ENCODE measurements at regions not wholly inside any gene's neighbourhood (a gene's known extent, or its start where the extent isn't known, plus 50 kb on each side); places are given as distances from the start of the nearest gene placed in this dataset.

DNA sequence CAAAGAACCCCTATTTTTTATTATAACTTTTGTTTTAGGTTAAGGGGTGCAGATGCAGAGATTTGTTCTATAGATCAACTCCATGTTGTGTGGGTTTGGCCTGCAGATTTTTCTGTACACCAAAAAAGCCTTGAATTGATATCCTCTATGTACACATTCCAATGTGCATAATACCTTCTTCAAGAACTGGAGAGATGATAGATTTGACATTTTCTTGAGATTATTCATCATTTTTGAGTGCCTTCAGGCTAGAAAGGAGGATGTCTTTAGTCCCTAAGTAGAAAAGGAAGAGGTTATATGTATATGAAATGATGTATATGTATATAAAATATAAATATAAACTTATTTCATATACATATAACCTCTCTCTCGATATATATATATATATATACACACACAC lies 1190.0 kb upstream of the ALCAM start:
- Histone ChIP-seq H3K79me2 (ENCODE audit: low read length) (no peaks in the 10 kb centered on the region), H3K4me1 (ENCODE audit: low read length) (no peaks in the 10 kb centered on the region), H3K9me2 (replicated peaks; ENCODE audit: insufficient read depth, low read length) (no peaks in the 10 kb centered on the region), H3K9ac (ENCODE audit: low read length) (no peak overlapping the region), H3K9me3 (replicated peaks; ENCODE audit: insufficient read depth, low read length) (no peaks in the 10 kb centered on the region), H3K36me3 (replicated peaks; ENCODE audit: insufficient read depth, low read length) (no peaks in the 10 kb centered on the region), H3K27ac (ENCODE audit: low read length) (no peak overlapping the region), H2AFZ (ENCODE audit: low read length) (no peak overlapping the region), H3K4me3 (ENCODE audit: low read length) (no peak overlapping the region), H3K4me2 (ENCODE audit: low read depth, low read length) (no peak overlapping the region), H3K27me3 (replicated peaks; ENCODE audit: insufficient read depth, low read length) (no peaks in the 10 kb centered on the region), H3F3A (ENCODE audit: insufficient read depth, low read length) (no peaks in the 10 kb centered on the region), H4K20me1 (ENCODE audit: insufficient read depth, low read length) (no peaks in the 10 kb centered on the region)
- TF ChIP-seq, protein P1, sequence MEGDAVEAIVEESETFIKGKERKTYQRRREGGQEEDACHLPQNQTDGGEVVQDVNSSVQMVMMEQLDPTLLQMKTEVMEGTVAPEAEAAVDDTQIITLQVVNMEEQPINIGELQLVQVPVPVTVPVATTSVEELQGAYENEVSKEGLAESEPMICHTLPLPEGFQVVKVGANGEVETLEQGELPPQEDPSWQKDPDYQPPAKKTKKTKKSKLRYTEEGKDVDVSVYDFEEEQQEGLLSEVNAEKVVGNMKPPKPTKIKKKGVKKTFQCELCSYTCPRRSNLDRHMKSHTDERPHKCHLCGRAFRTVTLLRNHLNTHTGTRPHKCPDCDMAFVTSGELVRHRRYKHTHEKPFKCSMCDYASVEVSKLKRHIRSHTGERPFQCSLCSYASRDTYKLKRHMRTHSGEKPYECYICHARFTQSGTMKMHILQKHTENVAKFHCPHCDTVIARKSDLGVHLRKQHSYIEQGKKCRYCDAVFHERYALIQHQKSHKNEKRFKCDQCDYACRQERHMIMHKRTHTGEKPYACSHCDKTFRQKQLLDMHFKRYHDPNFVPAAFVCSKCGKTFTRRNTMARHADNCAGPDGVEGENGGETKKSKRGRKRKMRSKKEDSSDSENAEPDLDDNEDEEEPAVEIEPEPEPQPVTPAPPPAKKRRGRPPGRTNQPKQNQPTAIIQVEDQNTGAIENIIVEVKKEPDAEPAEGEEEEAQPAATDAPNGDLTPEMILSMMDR (IDR thresholded peaks at IDR 0.05; ENCODE audit: low read length): no peak
- TF ChIP-seq EZH2phosphoT487 (IDR thresholded peaks at IDR 0.05; ENCODE audit: low read length) (no peak), EZH2 (optimal IDR thresholded peaks at IDR 0.05; ENCODE audit: low read depth, low read length) (no peak)
- DNase-seq: no peak

DNA sequence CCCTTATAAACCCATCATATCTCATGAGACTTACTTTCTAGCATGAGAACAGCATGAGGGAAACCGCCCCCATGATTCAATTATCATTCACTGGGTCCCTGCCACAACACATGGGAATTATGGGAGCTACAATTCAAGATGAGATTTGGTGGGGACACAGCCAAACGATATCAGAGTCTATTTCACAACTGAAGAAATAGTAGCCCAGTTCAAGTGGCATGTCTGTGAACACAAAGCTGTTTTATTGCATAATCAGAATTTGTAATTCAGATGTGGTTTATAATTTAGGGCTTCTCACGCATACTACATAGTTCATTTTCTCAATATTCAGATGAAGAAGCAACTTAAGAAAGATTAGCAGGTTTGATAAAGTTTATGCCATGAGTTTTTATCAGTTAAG lies 1188.0 kb upstream of the ALCAM start:
- H3K27ac ChIP-seq (ENCODE audit: low read length): no peak overlapping the region
- H3K9me2 ChIP-seq (replicated peaks; ENCODE audit: insufficient read depth, low read length): no peaks in the 10 kb centered on the region
- H3K9me3 ChIP-seq (replicated peaks; ENCODE audit: insufficient read depth, low read length): no peaks in the 10 kb centered on the region
- H3F3A ChIP-seq (ENCODE audit: insufficient read depth, low read length): no peaks in the 10 kb centered on the region
- DNase-seq: no peak
- H3K4me3 ChIP-seq (ENCODE audit: low read length): no peak overlapping the region
- H3K27me3 ChIP-seq (replicated peaks; ENCODE audit: insufficient read depth, low read length): no peaks in the 10 kb centered on the region
- H3K4me1 ChIP-seq (ENCODE audit: low read length): no peaks in the 10 kb centered on the region
- TF ChIP-seq, protein P1 (IDR thresholded peaks at IDR 0.05; ENCODE audit: low read length): no peak
- TF ChIP-seq EZH2 (optimal IDR thresholded peaks at IDR 0.05; ENCODE audit: low read depth, low read length) (no peak), EZH2phosphoT487 (IDR thresholded peaks at IDR 0.05; ENCODE audit: low read length) (no peak)
- H2AFZ ChIP-seq (ENCODE audit: low read length): no peak overlapping the region
- no peak overlapping the region for H3K9ac ChIP-seq (ENCODE audit: low read length)
- no peaks in the 10 kb centered on the region for H4K20me1 ChIP-seq (ENCODE audit: insufficient read depth, low read length)
- no peaks in the 10 kb centered on the region for H3K36me3 ChIP-seq (replicated peaks; ENCODE audit: insufficient read depth, low read length)
- H3K79me2 ChIP-seq (ENCODE audit: low read length): no peaks in the 10 kb centered on the region
- H3K4me2 ChIP-seq (ENCODE audit: low read depth, low read length): no peak overlapping the region

DNA sequence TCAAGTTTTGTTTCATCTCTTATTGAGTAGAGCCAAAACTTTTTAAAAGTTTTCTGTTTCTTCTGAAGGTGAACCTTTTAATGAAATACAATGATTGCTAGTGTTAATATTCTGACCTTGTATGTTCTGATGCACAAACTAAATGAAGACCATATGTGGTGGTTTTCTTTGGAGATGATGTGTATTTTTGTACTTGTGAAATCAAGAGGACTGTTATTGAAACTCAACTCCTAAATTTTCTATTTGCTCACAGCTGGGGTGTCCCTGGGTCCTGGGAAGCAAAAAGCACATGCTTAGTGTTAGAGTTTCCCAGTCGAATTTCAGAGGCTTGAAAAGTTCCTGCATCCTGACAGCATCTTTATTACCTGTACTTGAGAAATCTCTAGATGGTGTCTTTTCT lies 1185.8 kb upstream of the ALCAM start:
- Histone ChIP-seq H3K4me1 (ENCODE audit: low read length) (no peaks in the 10 kb centered on the region), H4K20me1 (ENCODE audit: insufficient read depth, low read length) (no peaks in the 10 kb centered on the region), H3F3A (ENCODE audit: insufficient read depth, low read length) (no peaks in the 10 kb centered on the region), H3K4me3 (ENCODE audit: low read length) (no peak overlapping the region), H3K9ac (ENCODE audit: low read length) (no peak overlapping the region), H3K27ac (ENCODE audit: low read length) (no peak overlapping the region), H3K27me3 (replicated peaks; ENCODE audit: insufficient read depth, low read length) (no peaks in the 10 kb centered on the region), H3K9me2 (replicated peaks; ENCODE audit: insufficient read depth, low read length) (no peaks in the 10 kb centered on the region), H3K4me2 (ENCODE audit: low read depth, low read length) (no peak overlapping the region), H2AFZ (ENCODE audit: low read length) (no peak overlapping the region), H3K36me3 (replicated peaks; ENCODE audit: insufficient read depth, low read length) (no peaks in the 10 kb centered on the region), H3K79me2 (ENCODE audit: low read length) (no peaks in the 10 kb centered on the region), H3K9me3 (replicated peaks; ENCODE audit: insufficient read depth, low read length) (no peaks in the 10 kb centered on the region)
- TF ChIP-seq, protein P1 (IDR thresholded peaks at IDR 0.05; ENCODE audit: low read length): no peak
- TF ChIP-seq EZH2 (optimal IDR thresholded peaks at IDR 0.05; ENCODE audit: low read depth, low read length) (no peak), EZH2phosphoT487 (IDR thresholded peaks at IDR 0.05; ENCODE audit: low read length) (no peak)
- no peak for DNase-seq

All from MM.1S (cell line).